ENCODE measurements at regions not wholly inside any gene's neighbourhood (a gene's known extent, or its start where the extent isn't known, plus 50 kb on each side); places are given as distances from the start of the nearest gene placed in this dataset.

- H3K4me1 Mint-ChIP-seq, result peaks cover 2% of the 10 kb centered on the region; the same call in 1 of the 3 replicates
These were observed 203.7 kb upstream of the RSPO3 start for GRCh38 chr6:126914801-126915200.

More at GRCh38 chr6:126914801-126915200, 203.7 kb upstream of the RSPO3 start:
- H3K4me3 ChIP-seq, result no peak overlapping the region
- no peak overlapping the region for H2AFZ ChIP-seq
- H3K36me3 ChIP-seq (ENCODE audit: insufficient read depth), result no peaks in the 10 kb centered on the region
- Mint-ChIP-seq H3K9me3 (no peaks in the 10 kb centered on the region; the same call in 2 of the 3 replicates), H3K4me3 (no peak overlapping the region), H3K27me3 (ENCODE audit: insufficient read depth, low read depth, poor library complexity) (no peaks in the 10 kb centered on the region), H3K36me3 (ENCODE audit: low read depth) (no peaks in the 10 kb centered on the region), H3K27ac (no peak overlapping the region)
- DNase-seq (ENCODE audit: low spot score), result no peak
- H3K79me2 ChIP-seq (replicated peaks; ENCODE audit: insufficient read depth), result no peaks in the 10 kb centered on the region
- H3K9me2 ChIP-seq (ENCODE audit: insufficient read depth), result no peaks in the 10 kb centered on the region
- H3K27me3 ChIP-seq (ENCODE audit: insufficient read depth), result no peaks in the 10 kb centered on the region
- H3K4me2 ChIP-seq, result no peak overlapping the region
- no peak for ATAC-seq
- H3K4me1 ChIP-seq (ENCODE audit: insufficient read depth), result no peaks in the 10 kb centered on the region
- no peak overlapping the region for H3K27ac ChIP-seq (ENCODE audit: low read depth)
- no peaks in the 10 kb centered on the region for H4K20me1 ChIP-seq (replicated peaks; ENCODE audit: insufficient read depth)
- H3F3A ChIP-seq (replicated peaks; ENCODE audit: low read depth), result no peaks in the 10 kb centered on the region
- no peak for TF ChIP-seq POLR2AphosphoS5 (IDR thresholded peaks at IDR 0.05; ENCODE audit: low read depth)
- TF ChIP-seq STAT1 (IDR thresholded peaks at IDR 0.05; ENCODE audit: unreplicated experiment), result no peak
- TF ChIP-seq NANOG (IDR thresholded peaks at IDR 0.05; ENCODE audit: borderline replicate concordance), result no peak
- no peak for TF ChIP-seq EZH2 (IDR thresholded peaks at IDR 0.05; ENCODE audit: low read depth, unreplicated experiment)
- no peak for TF ChIP-seq ZNF462 (CRISPR knock-in tag; IDR thresholded peaks at IDR 0.05)
- no peak for TF ChIP-seq ZNF331 (CRISPR knock-in tag; IDR thresholded peaks at IDR 0.05; ENCODE audit: low read depth)
- no peak for TF ChIP-seq EZH2phosphoT487 (IDR thresholded peaks at IDR 0.05; ENCODE audit: unreplicated experiment)
- TF ChIP-seq ZNF114 (CRISPR knock-in tag; IDR thresholded peaks at IDR 0.05), result no peak
- no peak for TF ChIP-seq JUNB (IDR thresholded peaks at IDR 0.05; ENCODE audit: unreplicated experiment)
- TF ChIP-seq CTCF (conservative IDR thresholded peaks at IDR 0.05; ENCODE audit: low read depth in 2 of 2), result no peak
